22Rv1 (cell line): ENCODE measurements at regions not wholly inside any gene's neighbourhood (a gene's known extent, or its start where the extent isn't known, plus 50 kb on each side); places are given as distances from the start of the nearest gene placed in this dataset.

Source experiments
- CTCF ChIP-seq: fragments of 450-650 bp; IDR thresholded peaks from 2 replicates; pipeline ENCODE4 v1.5.1; 2017; ENCODE audit warnings: mild to moderate bottlenecking
- ZFX ChIP-seq: fragments of 450-650 bp; IDR thresholded peaks from 2 replicates; pipeline ENCODE4 v1.6.1; 2017; ENCODE audit warnings: antibody characterized with exemption, borderline replicate concordance

GRCh38 chr2:153557211-153557610 is 78.6 kb upstream of the RPRM start:
- TF ChIP-seq CTCF (no peak), ZFX (no peak)
